Esophagus squamous epithelium (tissue), 4 donors: ENCODE measurements at regions not wholly inside any gene's neighbourhood (a gene's known extent, or its start where the extent isn't known, plus 50 kb on each side); places are given as distances from the start of the nearest gene placed in this dataset.

Experiments
- POLR2A ChIP-seq, 4 donors: fragments of 450-650 bp; IDR thresholded peaks; one replicate each; pipeline ENCODE4 v1.6.1; 2017; ENCODE audit warnings: antibody characterized with exemption in 4 of 4, mild to moderate bottlenecking in 4 of 4, moderate library complexity in 3 of 4
- TF ChIP-seq, protein P1 (sequence below), 6 experiments: fragments of 450-650 bp in 4 of 6; fragments of 200-600 bp in 2 of 6; sonication (generic) in 2 of 6; IDR thresholded peaks; one replicate each; pipeline ENCODE4 v1.5.1; 2016 to 2019; ENCODE audit warnings: antibody characterized with exemption in 6 of 6, mild to moderate bottlenecking in 4 of 6, moderate library complexity in 4 of 6

DNA sequence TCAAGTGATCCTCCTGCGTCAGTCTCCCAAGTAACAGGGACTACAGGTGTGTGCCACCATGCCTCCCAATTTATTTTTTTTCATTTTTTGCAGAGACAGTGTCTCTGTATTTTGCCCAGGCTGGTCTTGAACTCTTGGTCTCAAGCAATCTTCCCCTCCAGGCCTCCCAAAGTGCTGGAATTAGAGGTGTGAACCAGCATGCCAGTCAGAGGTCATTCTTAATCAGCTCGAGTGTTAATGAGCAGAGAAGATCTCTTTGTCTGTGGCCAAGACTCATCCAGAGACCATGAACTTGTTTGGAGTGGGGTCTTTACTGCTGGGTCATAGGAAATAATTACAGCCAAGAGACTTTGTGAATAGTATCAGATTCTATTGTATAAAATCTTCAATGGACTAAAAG lies 99.2 kb upstream of the AP1S2 start:
- TF ChIP-seq, protein P1, sequence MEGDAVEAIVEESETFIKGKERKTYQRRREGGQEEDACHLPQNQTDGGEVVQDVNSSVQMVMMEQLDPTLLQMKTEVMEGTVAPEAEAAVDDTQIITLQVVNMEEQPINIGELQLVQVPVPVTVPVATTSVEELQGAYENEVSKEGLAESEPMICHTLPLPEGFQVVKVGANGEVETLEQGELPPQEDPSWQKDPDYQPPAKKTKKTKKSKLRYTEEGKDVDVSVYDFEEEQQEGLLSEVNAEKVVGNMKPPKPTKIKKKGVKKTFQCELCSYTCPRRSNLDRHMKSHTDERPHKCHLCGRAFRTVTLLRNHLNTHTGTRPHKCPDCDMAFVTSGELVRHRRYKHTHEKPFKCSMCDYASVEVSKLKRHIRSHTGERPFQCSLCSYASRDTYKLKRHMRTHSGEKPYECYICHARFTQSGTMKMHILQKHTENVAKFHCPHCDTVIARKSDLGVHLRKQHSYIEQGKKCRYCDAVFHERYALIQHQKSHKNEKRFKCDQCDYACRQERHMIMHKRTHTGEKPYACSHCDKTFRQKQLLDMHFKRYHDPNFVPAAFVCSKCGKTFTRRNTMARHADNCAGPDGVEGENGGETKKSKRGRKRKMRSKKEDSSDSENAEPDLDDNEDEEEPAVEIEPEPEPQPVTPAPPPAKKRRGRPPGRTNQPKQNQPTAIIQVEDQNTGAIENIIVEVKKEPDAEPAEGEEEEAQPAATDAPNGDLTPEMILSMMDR (IDR thresholded peaks at IDR 0.05), result no peak
- no peak for TF ChIP-seq POLR2A (IDR thresholded peaks at IDR 0.05)
